Upper lobe of left lung (tissue), 4 donors: ENCODE measurements at regions not wholly inside any gene's neighbourhood (a gene's known extent, or its start where the extent isn't known, plus 50 kb on each side); places are given as distances from the start of the nearest gene placed in this dataset.

Source experiments
- CTCF ChIP-seq, 6 experiments: fragments of 450-650 bp in 4 of 6; fragments of 200-600 bp in 2 of 6; sonication (generic) in 2 of 6; IDR thresholded peaks; one replicate each; pipeline ENCODE4 v1.5.1; 2016 to 2019; ENCODE audit warnings: antibody characterized with exemption in 6 of 6
- EP300 ChIP-seq, 4 donors: sonication (generic); formaldehyde crosslinking; IDR thresholded peaks; one replicate each; pipeline ENCODE4 v1.5.1; 2017; ENCODE audit warnings: antibody characterized with exemption in 4 of 4, control low read depth in 2 of 4
- POLR2A ChIP-seq, 4 donors: fragments of 450-650 bp; IDR thresholded peaks; one replicate each; pipeline ENCODE4 v1.5.1; 2016 to 2017; ENCODE audit warnings: antibody characterized with exemption in 4 of 4, mild to moderate bottlenecking in 2 of 4
- POLR2AphosphoS5 ChIP-seq, 2 donors: sonication (generic); formaldehyde crosslinking; IDR thresholded peaks; one replicate each; pipeline ENCODE4 v1.5.1; 2017; ENCODE audit warnings: antibody characterized with exemption in 2 of 2

DNA sequence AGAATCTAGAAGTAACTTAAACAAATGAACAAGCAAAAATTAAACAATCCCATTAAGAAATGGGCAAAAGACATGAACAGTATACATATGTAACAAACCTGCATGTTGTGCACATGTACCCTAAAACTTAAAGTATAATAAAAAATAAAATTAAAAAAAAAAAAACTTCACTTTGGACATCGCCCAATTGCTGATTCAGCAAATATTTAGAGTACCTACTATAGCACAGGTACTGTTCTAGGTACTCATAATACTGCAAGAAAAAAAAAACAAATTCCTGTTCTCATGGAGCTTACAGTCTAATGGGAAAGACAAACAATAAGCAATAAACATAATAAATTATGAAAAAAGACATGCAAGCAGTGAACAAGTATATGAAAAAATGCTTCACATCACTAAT lies 501.5 kb upstream of the HS3ST5 start:
- no peak for TF ChIP-seq CTCF (IDR thresholded peaks at IDR 0.05)
- no peak for TF ChIP-seq POLR2A (IDR thresholded peaks at IDR 0.05)
- no peak for TF ChIP-seq POLR2AphosphoS5 (IDR thresholded peaks at IDR 0.05)
- no peak for TF ChIP-seq EP300 (IDR thresholded peaks at IDR 0.05)
